Right atrium auricular region (tissue), 2 donors: ENCODE measurements at regions not wholly inside any gene's neighbourhood (a gene's known extent, or its start where the extent isn't known, plus 50 kb on each side); places are given as distances from the start of the nearest gene placed in this dataset.

ENCODE experiments used
- DNase-seq: peaks from one replicate; pipeline ENCODE4 v3.0.0-alpha.2; 2019; ENCODE audit warnings: low spot score
- H3K27ac ChIP-seq, 2 donors: fragments of 200-600 bp; sonication (generic); 1 replicate in 1 of 2; 2 replicates in 1 of 2; pipeline ENCODE4 v1.5.1; 2016 to 2019
- H3K27me3 ChIP-seq, 2 donors: fragments of 200-600 bp; sonication (generic); one replicate each; pipeline versions ENCODE4 v1.5.1 to v1.6.0; 2017 to 2019
- H3K36me3 ChIP-seq: fragments of 200-600 bp; sonication (generic); one replicate; pipeline ENCODE4 v1.5.1; 2016
- H3K4me1 ChIP-seq, 2 donors: fragments of 200-600 bp; sonication (generic); one replicate each; pipeline versions ENCODE4 v1.5.1 to v1.6.0; 2017 to 2019
- H3K4me3 ChIP-seq, 2 donors: fragments of 200-600 bp; sonication (generic); 1 replicate in 1 of 2; 2 replicates in 1 of 2; pipeline ENCODE4 v1.5.1; 2017 to 2019; ENCODE audit warnings: mild to moderate bottlenecking in 1 of 2, moderate library complexity in 1 of 2
- H3K9me3 ChIP-seq, 2 donors: fragments of 200-600 bp; sonication (generic); one replicate each; pipeline ENCODE4 v1.5.1; 2019
- CTCF ChIP-seq, 2 donors: fragments of 200-600 bp; sonication (generic); IDR thresholded peaks; one replicate each; pipeline ENCODE4 v1.5.1; 2019; ENCODE audit warnings: antibody characterized with exemption in 2 of 2

DNA sequence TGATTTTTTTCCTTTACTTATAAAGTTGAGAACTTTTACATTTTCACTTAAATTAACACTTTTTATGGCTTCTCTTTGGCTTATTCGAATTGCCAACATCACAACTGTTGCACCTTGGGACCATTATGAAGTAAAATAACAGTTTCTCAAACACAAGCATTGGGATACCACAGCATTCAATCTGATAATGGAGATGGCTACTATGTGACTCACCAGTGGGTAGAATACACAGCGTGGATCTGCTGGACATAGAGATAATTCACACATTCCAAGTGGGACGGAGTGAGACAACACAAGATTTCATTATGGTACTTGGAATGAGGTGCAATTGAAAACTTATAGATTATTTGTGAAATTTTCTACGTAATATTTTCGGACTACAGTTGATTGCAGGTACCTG is 68.0 kb downstream of the ADAMTS1 start:
- no peak for TF ChIP-seq CTCF (IDR thresholded peaks at IDR 0.05)
- no peaks in the 10 kb centered on the region for H3K27me3 ChIP-seq

GRCh38 chr21:26776310-26777021 is 68.7 kb downstream of the ADAMTS1 start:
- no peak for DNase-seq
- Histone ChIP-seq H3K4me1 (peaks cover 0 to 1% of the 10 kb centered on the region in 2 donors), H3K9me3 (no peaks in the 10 kb centered on the region), H3K4me3 (no peak overlapping the region), H3K27ac (no peak overlapping the region), H3K27me3 (no peaks in the 10 kb centered on the region), H3K36me3 (no peaks in the 10 kb centered on the region)
- TF ChIP-seq CTCF (IDR thresholded peaks at IDR 0.05) = no peak

More for the DNA sequence above, 68.0 kb downstream of the ADAMTS1 start:
- Histone ChIP-seq H3K4me1 (peaks cover 0 to 8% of the 10 kb centered on the region in 2 donors), H3K27ac (no peak overlapping the region), H3K36me3 (no peaks in the 10 kb centered on the region), H3K4me3 (no peak overlapping the region), H3K9me3 (no peaks in the 10 kb centered on the region)
- no peak for DNase-seq

GRCh38 chr21:26773058-26773457 is 72.2 kb downstream of the ADAMTS1 start:
- no peak for TF ChIP-seq CTCF (IDR thresholded peaks at IDR 0.05)
- no peaks in the 10 kb centered on the region for H3K36me3 ChIP-seq
- H3K9me3 ChIP-seq = no peaks in the 10 kb centered on the region
- no peak for DNase-seq
- H3K4me3 ChIP-seq = no peak overlapping the region
- no peak overlapping the region for H3K27ac ChIP-seq
- H3K27me3 ChIP-seq = no peaks in the 10 kb centered on the region
- H3K4me1 ChIP-seq = no peaks in the 10 kb centered on the region

DNA sequence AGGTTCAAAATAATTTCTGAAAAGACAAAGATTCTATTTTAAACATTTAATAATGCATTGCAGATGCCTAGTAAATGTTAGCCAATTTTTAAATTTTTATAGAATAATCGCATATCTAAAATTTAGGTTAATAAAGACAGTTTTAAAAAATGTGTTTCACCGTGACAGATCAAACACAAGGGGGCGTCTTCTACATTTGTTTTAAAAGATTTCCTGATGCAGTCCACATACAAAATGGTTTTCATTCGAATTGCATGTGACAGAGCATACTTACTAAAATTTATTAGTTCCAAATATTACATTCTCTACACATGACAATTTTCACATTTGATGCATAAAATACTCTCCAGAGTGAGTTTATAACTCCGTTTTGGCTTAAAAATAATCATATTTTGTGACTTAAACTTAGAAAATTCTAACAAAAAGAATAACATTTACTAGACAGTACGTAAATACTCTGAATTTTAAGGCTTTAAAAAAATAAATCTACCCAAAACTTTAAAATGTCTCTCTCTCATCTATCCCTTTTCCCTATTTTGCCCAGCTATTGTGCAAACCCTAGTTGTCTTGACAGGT is 75.5 kb downstream of the ADAMTS1 start:
- no peak overlapping the region for H3K4me3 ChIP-seq
- no peaks in the 10 kb centered on the region for H3K9me3 ChIP-seq
- peak; percentile 48 to 73 for TF ChIP-seq CTCF (IDR thresholded peaks at IDR 0.05)
- no peak overlapping the region for H3K27ac ChIP-seq
- no peak for DNase-seq
- H3K27me3 ChIP-seq = no peaks in the 10 kb centered on the region
- H3K4me1 ChIP-seq = no peaks in the 10 kb centered on the region
- no peaks in the 10 kb centered on the region for H3K36me3 ChIP-seq

DNA sequence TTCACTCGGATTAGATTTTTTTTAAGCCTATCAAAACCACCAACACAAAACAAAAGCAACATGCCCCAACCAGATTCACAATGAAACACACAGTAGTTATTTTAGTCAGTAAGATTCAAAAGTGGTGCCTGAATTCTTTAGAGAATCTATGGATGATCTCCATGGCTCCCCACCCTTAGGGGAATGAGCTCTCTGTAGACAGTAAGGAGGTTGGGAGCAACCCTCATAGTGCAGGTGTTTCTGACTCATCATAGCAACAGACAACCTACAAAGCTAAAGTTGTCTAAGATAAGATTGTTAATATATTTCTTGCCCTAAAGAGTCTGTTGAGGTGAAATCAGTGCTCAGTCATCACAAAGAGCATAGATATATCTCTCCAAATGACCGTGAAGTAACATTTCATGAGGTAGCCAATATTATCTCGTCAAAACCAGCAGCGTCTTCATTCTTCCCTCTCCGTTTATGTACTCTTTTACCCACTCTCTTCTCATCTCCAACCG is 78.3 kb downstream of the ADAMTS1 start:
- no peaks in the 10 kb centered on the region for H3K36me3 ChIP-seq
- no peak overlapping the region for H3K4me3 ChIP-seq
- no peak for TF ChIP-seq CTCF (IDR thresholded peaks at IDR 0.05)
- no peaks in the 10 kb centered on the region for H3K27me3 ChIP-seq
- DNase-seq = no peak
- H3K27ac ChIP-seq = no peak overlapping the region
- H3K4me1 ChIP-seq = no peaks in the 10 kb centered on the region
- H3K9me3 ChIP-seq = no peaks in the 10 kb centered on the region
